IMR-90 (cell line): ENCODE measurements at regions not wholly inside any gene's neighbourhood (a gene's known extent, or its start where the extent isn't known, plus 50 kb on each side); places are given as distances from the start of the nearest gene placed in this dataset.

Experiments used
- ATAC-seq: fragments of 200-7000 bp; cut with Tn5 transposase; 2 replicates; pipeline ENCODE4 v1.9.1; 2020; ENCODE audit warnings: low read depth, mild to moderate bottlenecking, moderate library complexity
- BruUV-seq: library from RNA; stranded (reverse); fragments of 400-500 nt; replicated peaks from 2 replicates; lab custom pipeline; 2021; lab: Mats Ljungman, UMichigan
- CTCF ChIA-PET: fragments of 300-600 bp; formaldehyde crosslinking; extraction: SDS; loops from one replicate; lab custom pipeline; 2021; ENCODE audit warnings: antibody characterized with exemption; lab: Yijun Ruan, JAX
- POLR2A ChIA-PET: fragments of 300-600 bp; sonication (Branson Sonifier 250); formaldehyde crosslinking; loops from one replicate; lab custom pipeline; 2022; ENCODE audit warnings: antibody characterized with exemption; ENCODE audit not compliant: unreplicated experiment; lab: Charles Lee
- DNase-seq: peaks from one replicate; pipeline ENCODE4 v3.0.0; 2013
- H2AFZ ChIP-seq: replicated peaks from 2 replicates; pipeline ENCODE3; 2013; ENCODE audit warnings: low read length, mild to moderate bottlenecking; ENCODE audit not compliant: poor library complexity
- H2AK5ac ChIP-seq: 2 replicates; pipeline ENCODE4 v1.6.1; 2013; ENCODE audit warnings: low read depth, low read length, inconsistent platforms
- H2AK9ac ChIP-seq: replicated peaks from 2 replicates; pipeline ENCODE3; 2013; ENCODE audit warnings: mild to moderate bottlenecking, low read depth, low read length, moderate library complexity; ENCODE audit not compliant: poor library complexity
- H2BK120ac ChIP-seq: 2 replicates; pipeline ENCODE4 v1.6.1; 2013; ENCODE audit warnings: low read depth, low read length, inconsistent platforms
- H2BK15ac ChIP-seq: 3 replicates; pipeline ENCODE4 v1.6.1; 2013; ENCODE audit warnings: low read depth, low read length, inconsistent platforms
- H2BK20ac ChIP-seq: 2 replicates; pipeline ENCODE4 v1.6.1; 2013; ENCODE audit warnings: low read depth, mild to moderate bottlenecking, inconsistent platforms, low read length, moderate library complexity
- H2BK5ac ChIP-seq: 2 replicates; pipeline ENCODE4 v1.6.1; 2013; ENCODE audit warnings: mild to moderate bottlenecking, low read depth, low read length, inconsistent platforms; ENCODE audit not compliant: poor library complexity, severe bottlenecking
- H3K14ac ChIP-seq: replicated peaks from 2 replicates; pipeline ENCODE4 v1.6.1; 2013; ENCODE audit warnings: low read depth, low read length, inconsistent platforms
- H3K18ac ChIP-seq: 2 replicates; pipeline ENCODE4 v1.6.1; 2013; ENCODE audit warnings: low read depth, low read length, control low read depth
- H3K23ac ChIP-seq: 2 replicates; pipeline ENCODE4 v1.6.1; 2013; ENCODE audit warnings: low read depth, low read length, inconsistent platforms
- H3K27ac ChIP-seq: 2 replicates; pipeline ENCODE4 v1.5.1; 2013; ENCODE audit warnings: mild to moderate bottlenecking, control low read depth, low read length; ENCODE audit not compliant: insufficient read depth
- H3K27me3 ChIP-seq: 2 replicates; pipeline ENCODE4 v1.6.1; 2013; ENCODE audit warnings: low read length; ENCODE audit not compliant: control insufficient read depth, insufficient read depth
- H3K36me3 ChIP-seq: 2 replicates; pipeline ENCODE4 v1.6.1; 2013; ENCODE audit warnings: low read length, mixed read lengths; ENCODE audit not compliant: control insufficient read depth, insufficient read depth
- H3K4ac ChIP-seq: 2 replicates; pipeline ENCODE4 v1.6.1; 2013; ENCODE audit warnings: low read depth, low read length, inconsistent platforms
- H3K4me1 ChIP-seq: 2 replicates; pipeline ENCODE4 v1.6.1; 2013; ENCODE audit warnings: low read length, mixed read lengths; ENCODE audit not compliant: control insufficient read depth, insufficient read depth
- H3K4me2 ChIP-seq: 2 replicates; pipeline ENCODE4 v1.6.1; 2013; ENCODE audit warnings: low read depth, mild to moderate bottlenecking, control low read depth, low read length, moderate library complexity
- H3K4me3 ChIP-seq: 2 replicates; pipeline ENCODE4 v1.5.1; 2013; ENCODE audit warnings: low read depth, mild to moderate bottlenecking, control low read depth, low read length, moderate library complexity; ENCODE audit not compliant: insufficient read depth
- H3K56ac ChIP-seq: 2 replicates; pipeline ENCODE4 v1.6.1; 2013; ENCODE audit warnings: low read length, inconsistent platforms; ENCODE audit not compliant: insufficient read depth; ENCODE audit errors: extremely low read depth
- H3K79me1 ChIP-seq, 2 experiments: 2 replicates each; pipeline ENCODE4 v1.6.1; 2013; ENCODE audit warnings: low read length in 2 of 2, inconsistent platforms in 1 of 2, low read depth in 1 of 2
- H3K9ac ChIP-seq: 2 replicates; pipeline ENCODE4 v1.6.1; 2013; ENCODE audit warnings: low read depth, low read length, control low read depth
- H3K9me1 ChIP-seq: 2 replicates; pipeline ENCODE4 v1.6.1; 2013; ENCODE audit warnings: low read length, inconsistent platforms; ENCODE audit not compliant: insufficient read depth
- H3K9me3 ChIP-seq: 2 replicates; pipeline ENCODE4 v1.6.1; 2013; ENCODE audit warnings: low read length; ENCODE audit not compliant: control insufficient read depth, insufficient read depth
- H4K20me1 ChIP-seq: 2 replicates; pipeline ENCODE4 v1.6.1; 2013; ENCODE audit warnings: low read length, inconsistent platforms; ENCODE audit not compliant: insufficient read depth
- H4K5ac ChIP-seq: 2 replicates; pipeline ENCODE4 v1.6.1; 2013; ENCODE audit warnings: mild to moderate bottlenecking, low read depth, low read length, control low read depth
- H4K8ac ChIP-seq, 2 experiments: 2 replicates each; pipeline ENCODE4 v1.6.1; 2013; ENCODE audit warnings: low read depth in 2 of 2, low read length in 2 of 2, control low read depth in 1 of 2, inconsistent platforms in 1 of 2
- H4K91ac ChIP-seq: 2 replicates; pipeline ENCODE4 v1.6.1; 2013; ENCODE audit warnings: low read depth, low read length, inconsistent platforms; ENCODE audit not compliant: insufficient read depth
- BHLHE40 ChIP-seq: fragments of 150-350 bp; IDR thresholded peaks from 2 replicates; pipeline ENCODE4 v1.6.1; 2016; ENCODE audit warnings: mild to moderate bottlenecking, low read depth, low read length
- CHD1 ChIP-seq: IDR thresholded peaks from 2 replicates; pipeline ENCODE4 v1.6.1; 2012; ENCODE audit warnings: low read depth, low read length, improper control_type of control experiment
- WGBS, 2 experiments: methylation state at CpG; one replicate each; pipeline versions ENCODE4 v1.1.5 to v1.1.7; 2013; ENCODE audit warnings: missing lambda C conversion rate in 2 of 2; ENCODE audit not compliant: insufficient read length in 1 of 2; ENCODE audit errors: extremely low coverage in 2 of 2; 5-methylcytosine and 5-hydroxymethylcytosine counted together
- dilution Hi-C: fragments of 300-500 bp; cut with HindIII; formaldehyde crosslinking; loops from one replicate; pipeline ENCODE4 v1.14.3; 2018; ENCODE audit warnings: low sequenced_read_pairs; ENCODE audit not compliant: unreplicated experiment
- in situ Hi-C: fragments of 300-500 bp; cut with MboI; formaldehyde crosslinking; loops from 3 replicates; pipeline ENCODE4 v1.14.3; 2019; ENCODE audit warnings: low sequenced_read_pairs, inconsistent platforms, mixed read lengths
- intact Hi-C: fragments of 100-400 bp; cut with micrococcal nuclease; formaldehyde crosslinking; loops from 2 replicates; pipeline ENCODE4 v1.10.0; 2022
- TF ChIP-seq, protein P1 (sequence below): conservative IDR thresholded peaks from 2 replicates; pipeline ENCODE4 v1.5.1; 2012; ENCODE audit warnings: mild to moderate bottlenecking, low read depth, low read length, improper control_type of control experiment

DNA sequence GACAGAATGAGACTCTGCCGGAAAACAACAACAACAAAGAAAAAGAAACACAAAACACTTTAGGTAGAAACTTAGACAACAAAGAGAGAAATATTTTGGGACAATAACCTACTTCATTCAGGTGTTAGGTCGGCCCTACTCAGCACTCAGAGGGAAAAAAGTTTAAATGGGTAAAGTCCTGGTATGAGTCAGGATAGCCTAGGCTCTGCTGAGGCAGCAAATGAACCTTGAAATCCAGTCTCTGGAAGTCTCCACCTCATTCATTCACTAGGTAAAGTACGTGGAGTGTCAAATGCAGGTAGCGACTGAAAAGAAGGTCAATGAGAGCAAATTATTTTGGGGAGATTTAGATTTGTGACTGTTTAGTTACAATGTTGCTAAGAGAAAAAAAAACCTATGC lies 127.4 kb downstream of the FHDC1 start:
- Histone ChIP-seq H3K9ac (no peak overlapping the region), H3K9me3 (no peaks in the 10 kb centered on the region), H2AK5ac (no peak overlapping the region), H4K20me1 (no peaks in the 10 kb centered on the region), H3K4me1 (peaks cover 2% of the 10 kb centered on the region; the same call in 1 of the 2 replicates), H4K5ac (no peak overlapping the region), H3K14ac (no peak overlapping the region), H3K23ac (no peak overlapping the region), H3K56ac (no peak overlapping the region), H3K27me3 (peaks cover 7% of the 10 kb centered on the region), H2BK5ac (no peak overlapping the region), H3K79me1 (no peaks in the 10 kb centered on the region), H3K4me3 (no peak overlapping the region), H3K18ac (no peak overlapping the region), H3K9me1 (no peaks in the 10 kb centered on the region; the same call in 1 of the 2 replicates), H2BK15ac (no peak overlapping the region), H3K4ac (no peak overlapping the region), H4K8ac (no peak overlapping the region), H2BK20ac (no peak overlapping the region), H2AFZ (no peak overlapping the region), H3K4me2 (no peak overlapping the region), H3K36me3 (no peaks in the 10 kb centered on the region), H3K27ac (no peak overlapping the region), H4K91ac (no peak overlapping the region), H2BK120ac (no peak overlapping the region), H2AK9ac (no peak overlapping the region)
- ChIA-PET CTCF (no interaction called here), POLR2A (no interaction called here)
- intact Hi-C loops (no loop called here), dilution Hi-C loops (no loop called here), in situ Hi-C loops (no loop called here)
- DNase-seq, result no peak
- no TSS peak for BruUV-seq
- no peak for TF ChIP-seq BHLHE40
- TF ChIP-seq CHD1, result no peak
- TF ChIP-seq, protein P1, sequence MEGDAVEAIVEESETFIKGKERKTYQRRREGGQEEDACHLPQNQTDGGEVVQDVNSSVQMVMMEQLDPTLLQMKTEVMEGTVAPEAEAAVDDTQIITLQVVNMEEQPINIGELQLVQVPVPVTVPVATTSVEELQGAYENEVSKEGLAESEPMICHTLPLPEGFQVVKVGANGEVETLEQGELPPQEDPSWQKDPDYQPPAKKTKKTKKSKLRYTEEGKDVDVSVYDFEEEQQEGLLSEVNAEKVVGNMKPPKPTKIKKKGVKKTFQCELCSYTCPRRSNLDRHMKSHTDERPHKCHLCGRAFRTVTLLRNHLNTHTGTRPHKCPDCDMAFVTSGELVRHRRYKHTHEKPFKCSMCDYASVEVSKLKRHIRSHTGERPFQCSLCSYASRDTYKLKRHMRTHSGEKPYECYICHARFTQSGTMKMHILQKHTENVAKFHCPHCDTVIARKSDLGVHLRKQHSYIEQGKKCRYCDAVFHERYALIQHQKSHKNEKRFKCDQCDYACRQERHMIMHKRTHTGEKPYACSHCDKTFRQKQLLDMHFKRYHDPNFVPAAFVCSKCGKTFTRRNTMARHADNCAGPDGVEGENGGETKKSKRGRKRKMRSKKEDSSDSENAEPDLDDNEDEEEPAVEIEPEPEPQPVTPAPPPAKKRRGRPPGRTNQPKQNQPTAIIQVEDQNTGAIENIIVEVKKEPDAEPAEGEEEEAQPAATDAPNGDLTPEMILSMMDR, result no peak
- no CpG with 5 or more reads among the region's 4 CpGs for WGBS, 2 experiments
- no peak for ATAC-seq
